ENCODE measurements at regions not wholly inside any gene's neighbourhood (a gene's known extent, or its start where the extent isn't known, plus 50 kb on each side); places are given as distances from the start of the nearest gene placed in this dataset.

DNA sequence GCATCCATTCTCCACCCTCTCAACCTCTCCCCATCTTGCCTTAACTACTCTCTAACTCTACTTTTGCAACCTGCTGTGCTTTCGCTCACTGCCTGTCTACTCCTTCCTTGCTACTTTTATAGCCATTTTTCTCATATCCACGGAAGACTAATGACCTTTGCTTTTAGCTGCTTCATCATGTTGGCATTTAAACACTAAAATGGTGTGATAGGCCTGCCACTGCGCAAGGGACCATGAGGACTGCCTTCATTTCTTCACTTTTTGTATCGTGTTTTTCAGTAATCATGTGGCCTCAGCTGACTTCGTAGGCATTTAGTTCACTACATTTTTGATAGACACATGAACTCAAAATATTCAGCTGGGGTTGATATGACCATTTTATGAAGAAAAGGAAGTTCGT, 252.1 kb downstream of the BCAT1 start:
- no peaks in the 10 kb centered on the region for H3K9me3 ChIP-seq (ENCODE audit: control insufficient read depth, insufficient read depth, low read depth, low read length)
- H3K4me1 ChIP-seq (ENCODE audit: control insufficient read depth, insufficient read depth, low read length): no peaks in the 10 kb centered on the region
- H3K27ac ChIP-seq (ENCODE audit: low read length): no peak overlapping the region
- POLR2A ChIA-PET: no interaction called here
- TF ChIP-seq POLR2AphosphoS5 (IDR thresholded peaks at IDR 0.05; ENCODE audit: low read depth, low read length): no peak
- ATAC-seq (no peak), DNase-seq (ENCODE audit: low read depth, low spot score) (no peak)
- BruUV-seq (replicated peaks): no TSS peak
- no peaks in the 10 kb centered on the region for H3K27me3 ChIP-seq (ENCODE audit: control insufficient read depth, insufficient read depth, low read length)
- CTCF ChIA-PET: no interaction called here
- H3K4me3 ChIP-seq (ENCODE audit: low read depth in 2 of 2, low read length in 2 of 2): no peak overlapping the region
- intact Hi-C loops (cut with micrococcal nuclease; ENCODE audit: unreplicated experiment): no loop called here
- in situ Hi-C loops (cut with HindIII; ENCODE audit: low pct_unique_long_range_greater_than_20kb, low sequenced_read_pairs): no loop called here
- H3K36me3 ChIP-seq (ENCODE audit: control insufficient read depth, insufficient read depth, low read length): no peaks in the 10 kb centered on the region

DNA sequence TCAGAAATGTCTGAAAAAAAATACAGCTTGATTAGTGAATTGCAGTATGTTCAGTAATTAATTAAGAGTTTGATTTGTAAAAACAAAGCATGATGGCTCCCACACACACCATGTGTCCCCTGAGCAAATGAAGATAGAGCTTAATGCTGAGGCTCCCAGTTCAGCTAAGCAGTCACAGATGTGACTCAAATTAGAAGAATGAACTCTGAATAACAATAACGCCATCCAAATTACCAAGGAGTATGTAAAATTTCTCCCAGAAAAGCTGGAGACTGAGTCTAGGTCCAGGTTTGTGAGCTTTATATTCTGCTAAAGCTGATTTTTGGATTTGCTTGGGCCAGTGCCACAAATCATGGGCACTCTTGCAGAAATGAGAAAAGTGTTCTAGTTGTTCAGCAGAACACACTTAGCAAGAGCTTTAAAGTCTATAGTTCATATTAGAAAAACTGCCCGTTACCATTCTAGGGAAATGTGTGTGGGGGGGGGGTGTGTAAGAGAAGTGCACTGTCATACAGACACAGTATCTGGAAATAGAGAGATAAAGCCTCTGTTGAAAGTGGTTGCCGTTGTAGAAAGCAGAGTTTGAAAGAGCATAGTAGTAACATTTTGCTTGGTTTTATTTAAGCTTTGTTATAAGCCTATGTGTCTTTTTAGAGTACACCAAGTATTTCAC, 253.1 kb downstream of the BCAT1 start:
- TF ChIP-seq, protein P1, sequence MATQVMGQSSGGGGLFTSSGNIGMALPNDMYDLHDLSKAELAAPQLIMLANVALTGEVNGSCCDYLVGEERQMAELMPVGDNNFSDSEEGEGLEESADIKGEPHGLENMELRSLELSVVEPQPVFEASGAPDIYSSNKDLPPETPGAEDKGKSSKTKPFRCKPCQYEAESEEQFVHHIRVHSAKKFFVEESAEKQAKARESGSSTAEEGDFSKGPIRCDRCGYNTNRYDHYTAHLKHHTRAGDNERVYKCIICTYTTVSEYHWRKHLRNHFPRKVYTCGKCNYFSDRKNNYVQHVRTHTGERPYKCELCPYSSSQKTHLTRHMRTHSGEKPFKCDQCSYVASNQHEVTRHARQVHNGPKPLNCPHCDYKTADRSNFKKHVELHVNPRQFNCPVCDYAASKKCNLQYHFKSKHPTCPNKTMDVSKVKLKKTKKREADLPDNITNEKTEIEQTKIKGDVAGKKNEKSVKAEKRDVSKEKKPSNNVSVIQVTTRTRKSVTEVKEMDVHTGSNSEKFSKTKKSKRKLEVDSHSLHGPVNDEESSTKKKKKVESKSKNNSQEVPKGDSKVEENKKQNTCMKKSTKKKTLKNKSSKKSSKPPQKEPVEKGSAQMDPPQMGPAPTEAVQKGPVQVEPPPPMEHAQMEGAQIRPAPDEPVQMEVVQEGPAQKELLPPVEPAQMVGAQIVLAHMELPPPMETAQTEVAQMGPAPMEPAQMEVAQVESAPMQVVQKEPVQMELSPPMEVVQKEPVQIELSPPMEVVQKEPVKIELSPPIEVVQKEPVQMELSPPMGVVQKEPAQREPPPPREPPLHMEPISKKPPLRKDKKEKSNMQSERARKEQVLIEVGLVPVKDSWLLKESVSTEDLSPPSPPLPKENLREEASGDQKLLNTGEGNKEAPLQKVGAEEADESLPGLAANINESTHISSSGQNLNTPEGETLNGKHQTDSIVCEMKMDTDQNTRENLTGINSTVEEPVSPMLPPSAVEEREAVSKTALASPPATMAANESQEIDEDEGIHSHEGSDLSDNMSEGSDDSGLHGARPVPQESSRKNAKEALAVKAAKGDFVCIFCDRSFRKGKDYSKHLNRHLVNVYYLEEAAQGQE (IDR thresholded peaks at IDR 0.05; ENCODE audit: insufficient read depth in 1 of 2, low read depth in 2 of 2, low read length in 1 of 2): no peak
- TF ChIP-seq SIN3A (IDR thresholded peaks at IDR 0.05; ENCODE audit: borderline replicate concordance, insufficient read depth, low read depth, low read length) (no peak), TCF7L2 (IDR thresholded peaks at IDR 0.05; ENCODE audit: low read depth, low read length) (no peak), POLR2AphosphoS5 (IDR thresholded peaks at IDR 0.05; ENCODE audit: low read depth, low read length) (no peak)
- TF ChIP-seq, protein P2, sequence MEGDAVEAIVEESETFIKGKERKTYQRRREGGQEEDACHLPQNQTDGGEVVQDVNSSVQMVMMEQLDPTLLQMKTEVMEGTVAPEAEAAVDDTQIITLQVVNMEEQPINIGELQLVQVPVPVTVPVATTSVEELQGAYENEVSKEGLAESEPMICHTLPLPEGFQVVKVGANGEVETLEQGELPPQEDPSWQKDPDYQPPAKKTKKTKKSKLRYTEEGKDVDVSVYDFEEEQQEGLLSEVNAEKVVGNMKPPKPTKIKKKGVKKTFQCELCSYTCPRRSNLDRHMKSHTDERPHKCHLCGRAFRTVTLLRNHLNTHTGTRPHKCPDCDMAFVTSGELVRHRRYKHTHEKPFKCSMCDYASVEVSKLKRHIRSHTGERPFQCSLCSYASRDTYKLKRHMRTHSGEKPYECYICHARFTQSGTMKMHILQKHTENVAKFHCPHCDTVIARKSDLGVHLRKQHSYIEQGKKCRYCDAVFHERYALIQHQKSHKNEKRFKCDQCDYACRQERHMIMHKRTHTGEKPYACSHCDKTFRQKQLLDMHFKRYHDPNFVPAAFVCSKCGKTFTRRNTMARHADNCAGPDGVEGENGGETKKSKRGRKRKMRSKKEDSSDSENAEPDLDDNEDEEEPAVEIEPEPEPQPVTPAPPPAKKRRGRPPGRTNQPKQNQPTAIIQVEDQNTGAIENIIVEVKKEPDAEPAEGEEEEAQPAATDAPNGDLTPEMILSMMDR (IDR thresholded peaks at IDR 0.05): no peak

DNA sequence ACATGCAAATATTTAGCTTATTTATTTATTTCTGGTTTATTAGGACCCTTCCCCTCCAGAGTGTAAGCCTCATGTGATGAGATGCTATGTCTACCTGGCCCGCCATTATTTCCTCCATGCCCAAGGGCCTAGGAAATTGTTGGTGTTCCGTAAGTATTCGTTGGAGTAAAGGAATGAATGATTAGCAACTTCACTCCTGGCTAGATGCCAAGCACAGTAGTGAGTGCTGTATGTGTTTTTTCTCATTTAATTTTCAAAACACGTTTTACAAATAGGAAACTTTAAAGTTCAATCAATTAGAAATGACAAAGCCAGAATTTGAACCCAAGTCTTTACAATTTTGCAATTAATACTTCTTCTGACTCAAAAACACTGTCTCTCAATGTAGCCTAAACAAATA, 253.8 kb downstream of the BCAT1 start:
- CTCF ChIA-PET: interaction anchor here (0.6 kb wide), 1 partner anchor 74 kb away, joined by 6 read pairs; no protein-coding TSS in a partner anchor

More for the DNA sequence above, 253.1 kb downstream of the BCAT1 start:
- no TSS peak for BruUV-seq (replicated peaks)
- ChIA-PET CTCF (no interaction called here), POLR2A (no interaction called here)
- no peaks in the 10 kb centered on the region for H3K27me3 ChIP-seq (ENCODE audit: control insufficient read depth, insufficient read depth, low read length)
- ATAC-seq (no peak), DNase-seq (ENCODE audit: low read depth, low spot score) (no peak)
- no peak overlapping the region for H3K4me3 ChIP-seq (ENCODE audit: low read depth in 2 of 2, low read length in 2 of 2)
- in situ Hi-C loops (cut with HindIII; ENCODE audit: low pct_unique_long_range_greater_than_20kb, low sequenced_read_pairs): no loop called here
- no peaks in the 10 kb centered on the region for H3K4me1 ChIP-seq (ENCODE audit: control insufficient read depth, insufficient read depth, low read length)
- intact Hi-C loops (cut with micrococcal nuclease; ENCODE audit: unreplicated experiment): no loop called here
- no peaks in the 10 kb centered on the region for H3K9me3 ChIP-seq (ENCODE audit: control insufficient read depth, insufficient read depth, low read depth, low read length)
- H3K36me3 ChIP-seq (ENCODE audit: control insufficient read depth, insufficient read depth, low read length): no peaks in the 10 kb centered on the region
- no peak overlapping the region for H3K27ac ChIP-seq (ENCODE audit: low read length)

More for the DNA sequence above, 253.8 kb downstream of the BCAT1 start:
- Histone ChIP-seq H3K27me3 (ENCODE audit: control insufficient read depth, insufficient read depth, low read length) (no peaks in the 10 kb centered on the region), H3K4me1 (ENCODE audit: control insufficient read depth, insufficient read depth, low read length) (no peaks in the 10 kb centered on the region), H3K4me3 (ENCODE audit: low read depth in 2 of 2, low read length in 2 of 2) (no peak overlapping the region), H3K36me3 (ENCODE audit: control insufficient read depth, insufficient read depth, low read length) (no peaks in the 10 kb centered on the region), H3K27ac (ENCODE audit: low read length) (no peak overlapping the region), H3K9me3 (ENCODE audit: control insufficient read depth, insufficient read depth, low read depth, low read length) (no peaks in the 10 kb centered on the region)
- ATAC-seq (no peak), DNase-seq (ENCODE audit: low read depth, low spot score) (no peak)
- intact Hi-C loops (cut with micrococcal nuclease; ENCODE audit: unreplicated experiment) (no loop called here), in situ Hi-C loops (cut with HindIII; ENCODE audit: low pct_unique_long_range_greater_than_20kb, low sequenced_read_pairs) (no loop called here)
- POLR2A ChIA-PET: no interaction called here
- TF ChIP-seq TCF7L2 (IDR thresholded peaks at IDR 0.05; ENCODE audit: low read depth, low read length) (no peak), SIN3A (IDR thresholded peaks at IDR 0.05; ENCODE audit: borderline replicate concordance, insufficient read depth, low read depth, low read length) (no peak), POLR2AphosphoS5 (IDR thresholded peaks at IDR 0.05; ENCODE audit: low read depth, low read length) (no peak)
- TF ChIP-seq, protein P2 (IDR thresholded peaks at IDR 0.05): no peak
- TF ChIP-seq, protein P1 (IDR thresholded peaks at IDR 0.05; ENCODE audit: insufficient read depth in 1 of 2, low read depth in 2 of 2, low read length in 1 of 2): no peak
- BruUV-seq (replicated peaks): no TSS peak

All from Panc1 (cell line).